Neural progenitor cell (in vitro differentiated cells): ENCODE measurements at regions not wholly inside any gene's neighbourhood (a gene's known extent, or its start where the extent isn't known, plus 50 kb on each side); places are given as distances from the start of the nearest gene placed in this dataset.

Experiments
- CTCF ChIP-seq: fragments of 200-600 bp; sonication (generic); IDR thresholded peaks from 2 replicates; pipeline ENCODE4 v1.5.1; 2017; ENCODE audit warnings: antibody characterized with exemption, mild to moderate bottlenecking
- EZH2 ChIP-seq: fragments of 200-600 bp; sonication (generic); IDR thresholded peaks from 2 replicates; pipeline ENCODE4 v1.6.1; 2017; ENCODE audit warnings: antibody characterized with exemption, mild to moderate bottlenecking, moderate library complexity
- EZH2phosphoT487 ChIP-seq: fragments of 200-600 bp; sonication (generic); IDR thresholded peaks from 2 replicates; pipeline ENCODE4 v1.6.1; 2017; ENCODE audit warnings: antibody characterized with exemption

- TF ChIP-seq CTCF (no peak), EZH2 (no peak), EZH2phosphoT487 (no peak)
Measured at GRCh38 chr2:222769446-222769845, 91.4 kb upstream of the ACSL3 start.
